ES-I3 (cell line): ENCODE measurements at regions not wholly inside any gene's neighbourhood (a gene's known extent, or its start where the extent isn't known, plus 50 kb on each side); places are given as distances from the start of the nearest gene placed in this dataset.

Experiments used
- H3K36me3 ChIP-seq: 2 replicates; pipeline ENCODE4 v1.6.1; 2013; ENCODE audit warnings: mild to moderate bottlenecking, low read length, control low read depth, moderate library complexity; ENCODE audit not compliant: insufficient read depth
- H3K4me1 ChIP-seq: 2 replicates; pipeline ENCODE4 v1.6.1; 2013; ENCODE audit warnings: mild to moderate bottlenecking, control low read depth, low read length; ENCODE audit not compliant: insufficient read depth
- H3K9ac ChIP-seq: 2 replicates; pipeline ENCODE4 v1.6.1; 2013; ENCODE audit warnings: low read depth, mild to moderate bottlenecking, low read length, moderate library complexity
- H3K9me3 ChIP-seq: 2 replicates; pipeline ENCODE4 v1.6.1; 2013; ENCODE audit warnings: mild to moderate bottlenecking, low read length, moderate library complexity; ENCODE audit not compliant: control insufficient read depth, insufficient read depth

DNA sequence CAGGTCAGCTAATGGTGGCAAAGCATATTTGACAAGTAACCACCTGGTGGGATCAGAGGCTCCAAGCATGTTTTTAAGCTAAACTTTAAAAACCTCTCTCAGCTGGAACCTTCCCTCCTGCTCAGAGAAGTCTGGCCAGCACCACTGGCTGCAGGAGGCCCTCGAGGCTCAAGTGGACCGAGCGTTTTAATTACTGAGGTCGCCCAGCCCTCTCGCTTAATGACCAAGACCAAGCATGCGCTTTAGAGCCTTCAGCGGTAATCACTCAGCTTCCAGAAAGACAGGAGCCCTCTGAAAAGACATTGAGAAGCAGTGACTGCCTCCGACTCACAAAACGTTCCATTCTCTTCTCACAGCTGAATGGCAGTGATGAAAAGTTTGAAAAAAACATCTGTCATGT, 383.4 kb upstream of the ADARB2 start:
- peaks cover 2% of the 10 kb centered on the region; the same call in 1 of the 2 replicates for H3K9me3 ChIP-seq
- H3K4me1 ChIP-seq: no peaks in the 10 kb centered on the region
- no peaks in the 10 kb centered on the region for H3K36me3 ChIP-seq
- H3K9ac ChIP-seq: no peak overlapping the region

DNA sequence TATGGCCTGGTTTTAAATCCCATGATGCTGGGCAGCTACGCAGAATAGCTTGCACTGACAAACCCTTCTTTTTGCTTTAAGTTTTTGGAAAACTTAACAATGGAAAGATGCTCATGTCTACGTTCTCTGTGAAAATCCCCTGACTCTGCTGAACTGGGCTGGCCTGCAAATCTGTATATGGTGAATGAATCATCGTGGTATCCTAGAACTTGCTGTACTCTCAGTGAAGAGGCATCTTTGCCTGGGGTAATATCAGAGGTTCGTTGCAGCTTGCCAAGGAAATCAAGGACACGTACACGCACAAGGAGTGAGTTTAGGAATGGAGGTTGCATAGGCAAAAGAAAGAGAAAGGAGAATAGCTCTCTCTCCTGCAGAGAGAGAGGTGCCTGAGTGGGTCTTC, 382.0 kb upstream of the ADARB2 start:
- Histone ChIP-seq H3K36me3 (no peaks in the 10 kb centered on the region), H3K9ac (no peak overlapping the region), H3K9me3 (peaks cover 2% of the 10 kb centered on the region; the same call in 1 of the 2 replicates), H3K4me1 (no peaks in the 10 kb centered on the region)

DNA sequence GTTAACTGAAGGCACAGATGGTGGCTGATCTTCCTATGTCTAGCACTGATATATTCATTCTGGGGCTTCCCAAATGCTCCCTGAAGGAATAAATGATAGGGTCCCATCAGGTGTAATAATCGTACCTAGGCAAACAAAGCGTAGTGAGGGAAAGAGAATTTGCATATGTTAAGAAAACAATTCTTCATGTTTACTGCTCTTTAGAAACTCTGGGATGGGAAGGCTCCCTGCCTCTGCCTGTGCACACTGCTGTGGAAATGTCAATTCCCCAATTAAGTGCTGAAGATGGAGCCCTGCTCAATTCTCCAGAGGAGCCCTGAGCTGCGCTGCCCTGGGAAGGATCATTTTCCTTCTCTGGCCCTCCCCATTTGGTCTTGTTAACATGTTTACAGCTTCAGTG, 380.9 kb upstream of the ADARB2 start:
- Histone ChIP-seq H3K4me1 (no peaks in the 10 kb centered on the region), H3K9me3 (peaks cover 2% of the 10 kb centered on the region; the same call in 1 of the 2 replicates), H3K36me3 (no peaks in the 10 kb centered on the region)

DNA sequence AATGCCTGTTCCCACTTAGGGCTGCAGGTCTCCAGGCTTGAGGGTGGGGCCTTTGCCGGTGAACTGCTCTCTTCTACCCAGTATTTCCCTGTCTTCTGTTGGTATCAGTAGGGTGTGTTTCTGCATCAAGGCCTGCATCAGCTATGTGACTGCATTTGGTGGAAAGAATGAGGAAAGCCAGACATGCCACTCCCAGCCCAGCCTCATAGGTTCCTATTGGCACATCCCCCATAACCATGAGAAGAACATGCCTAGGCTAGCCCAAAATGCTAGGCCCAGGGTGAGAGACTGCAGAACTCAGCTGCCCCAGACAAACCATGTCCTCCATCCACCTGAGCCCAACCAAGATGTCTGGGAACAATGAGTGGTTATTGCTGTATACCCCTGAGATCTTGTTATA, 380.3 kb upstream of the ADARB2 start:
- H3K36me3 ChIP-seq: no peaks in the 10 kb centered on the region

More for the DNA sequence above, 380.9 kb upstream of the ADARB2 start:
- H3K9ac ChIP-seq: no peak overlapping the region

DNA sequence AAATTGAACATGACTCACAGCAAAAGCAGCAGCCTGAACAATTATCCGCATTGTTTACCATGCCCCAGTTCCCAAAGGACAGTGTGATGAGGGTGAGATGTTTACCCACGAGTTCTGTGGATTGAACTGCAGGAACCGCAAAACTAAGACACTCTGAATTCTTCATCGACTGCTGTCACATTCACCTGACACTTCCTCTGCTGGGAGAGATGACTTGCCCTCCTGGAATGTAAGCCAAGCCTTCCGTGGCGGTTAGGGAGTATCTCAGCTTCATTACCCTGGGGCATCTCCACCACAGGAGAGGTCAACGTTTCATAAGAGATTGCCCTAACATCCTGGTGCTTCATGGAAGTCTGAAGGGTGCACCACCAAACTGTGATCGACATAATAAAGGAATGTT, 374.6 kb upstream of the ADARB2 start:
- no peaks in the 10 kb centered on the region for H3K36me3 ChIP-seq
- H3K4me1 ChIP-seq: no peaks in the 10 kb centered on the region

More for the DNA sequence above, 380.3 kb upstream of the ADARB2 start:
- peaks cover 2% of the 10 kb centered on the region; the same call in 1 of the 2 replicates for H3K9me3 ChIP-seq
- H3K4me1 ChIP-seq: no peaks in the 10 kb centered on the region
- no peak overlapping the region for H3K9ac ChIP-seq

DNA sequence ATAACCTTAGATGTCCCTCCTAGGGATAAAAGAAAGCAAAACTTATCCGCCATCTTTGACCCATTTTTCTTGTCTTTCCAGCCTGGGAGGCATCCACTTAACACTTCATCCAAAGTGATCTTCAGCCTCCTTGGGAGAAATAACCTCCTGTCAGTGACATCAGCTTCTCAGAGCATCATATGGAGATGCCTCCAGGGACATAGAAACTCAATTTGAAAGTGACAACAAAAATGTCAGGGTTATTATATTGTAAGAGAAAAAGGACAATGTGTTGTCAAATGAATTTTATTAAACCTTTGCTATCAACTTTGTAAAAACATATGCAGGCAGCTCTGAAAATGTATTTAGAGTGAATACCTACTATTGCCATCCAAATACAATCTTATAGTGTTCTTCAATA, 371.2 kb upstream of the ADARB2 start:
- no peak overlapping the region for H3K9ac ChIP-seq
- H3K4me1 ChIP-seq: no peaks in the 10 kb centered on the region
- no peaks in the 10 kb centered on the region for H3K36me3 ChIP-seq
- H3K9me3 ChIP-seq: no peaks in the 10 kb centered on the region

More for the DNA sequence above, 374.6 kb upstream of the ADARB2 start:
- Histone ChIP-seq H3K9ac (no peak overlapping the region), H3K9me3 (no peaks in the 10 kb centered on the region)

DNA sequence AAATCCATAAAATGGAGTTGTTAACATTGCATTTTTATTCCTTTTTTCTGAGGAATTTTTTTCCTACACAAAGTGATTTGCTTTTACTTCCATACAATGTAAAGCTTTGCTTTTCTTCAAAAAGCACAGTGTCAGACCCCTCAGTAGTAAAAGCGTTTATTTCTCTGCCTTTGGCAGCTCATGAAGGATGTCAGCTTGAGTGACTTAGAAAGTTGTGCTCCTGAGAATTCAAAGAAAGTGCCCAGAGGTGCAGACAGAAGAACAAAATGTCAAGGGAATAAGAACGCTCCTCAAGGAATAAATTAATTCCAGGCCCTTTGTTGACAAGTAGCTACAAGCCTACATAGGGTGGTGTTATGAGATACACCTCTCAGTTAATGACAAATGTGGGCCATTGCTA, 369.3 kb upstream of the ADARB2 start:
- Histone ChIP-seq H3K4me1 (no peaks in the 10 kb centered on the region), H3K36me3 (no peaks in the 10 kb centered on the region), H3K9me3 (no peaks in the 10 kb centered on the region), H3K9ac (no peak overlapping the region)

DNA sequence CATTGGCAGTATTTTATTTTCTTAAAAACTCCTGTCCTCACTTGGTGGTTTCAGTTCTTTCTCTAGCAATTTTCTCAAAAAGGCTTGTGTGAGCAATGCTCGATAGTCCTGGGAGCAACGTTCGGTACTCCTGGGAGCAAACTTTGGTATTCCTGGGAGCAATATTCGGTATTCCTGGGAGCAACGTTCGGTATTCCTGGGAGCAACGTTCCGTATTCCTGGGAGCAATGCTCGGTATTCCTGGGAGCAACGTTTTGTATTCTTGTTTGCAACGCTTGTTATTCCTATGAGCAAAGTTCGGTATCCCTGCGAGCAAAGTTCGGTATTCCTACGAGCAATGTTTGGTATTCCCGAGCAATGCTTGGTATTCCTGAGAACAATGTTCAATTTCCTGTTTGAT, 362.0 kb upstream of the ADARB2 start:
- Histone ChIP-seq H3K9me3 (no peaks in the 10 kb centered on the region), H3K9ac (no peak overlapping the region), H3K36me3 (no peaks in the 10 kb centered on the region)

DNA sequence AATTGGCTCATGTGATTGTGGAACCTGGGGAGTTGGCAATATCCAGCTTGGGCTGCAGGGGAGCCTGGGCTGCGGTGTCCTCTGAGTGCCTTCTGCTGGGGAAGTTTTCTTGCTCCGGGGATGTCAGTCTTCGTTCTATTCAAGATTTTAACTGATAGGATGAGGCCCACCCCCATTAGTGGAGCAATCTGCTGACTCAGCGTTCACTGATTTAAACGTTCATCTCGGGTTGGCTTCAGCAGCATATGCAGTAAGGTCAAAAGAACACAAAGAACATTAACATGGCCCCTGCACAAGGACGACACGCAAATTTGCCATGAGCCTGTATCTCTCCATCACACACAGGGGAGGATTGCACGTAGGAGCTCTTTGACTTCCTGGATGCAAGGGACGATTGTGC, 360.6 kb upstream of the ADARB2 start:
- Histone ChIP-seq H3K4me1 (no peaks in the 10 kb centered on the region), H3K36me3 (no peaks in the 10 kb centered on the region), H3K9me3 (no peaks in the 10 kb centered on the region), H3K9ac (no peak overlapping the region)

More for the DNA sequence above, 362.0 kb upstream of the ADARB2 start:
- H3K4me1 ChIP-seq: no peaks in the 10 kb centered on the region

DNA sequence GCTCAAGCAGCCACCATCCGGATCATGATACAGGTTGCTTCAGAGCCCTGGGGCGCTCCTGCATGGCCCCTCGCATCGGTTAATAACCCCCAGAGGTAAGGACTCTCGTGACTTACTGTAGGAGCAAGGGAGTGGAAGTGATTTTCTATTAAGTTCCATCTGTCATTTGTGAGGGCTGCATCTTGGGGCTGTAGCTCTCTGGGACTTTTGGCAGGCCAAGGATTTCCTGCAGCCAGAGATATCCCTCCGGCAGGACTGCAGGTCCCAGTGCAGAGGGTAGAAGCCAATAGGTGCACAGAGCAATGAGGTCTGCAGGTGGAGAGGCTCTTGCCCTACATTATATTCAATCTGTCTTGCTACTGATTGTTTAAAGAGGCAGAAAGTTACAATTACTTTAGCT, 356.8 kb upstream of the ADARB2 start:
- H3K9me3 ChIP-seq: no peaks in the 10 kb centered on the region
- no peaks in the 10 kb centered on the region for H3K36me3 ChIP-seq

DNA sequence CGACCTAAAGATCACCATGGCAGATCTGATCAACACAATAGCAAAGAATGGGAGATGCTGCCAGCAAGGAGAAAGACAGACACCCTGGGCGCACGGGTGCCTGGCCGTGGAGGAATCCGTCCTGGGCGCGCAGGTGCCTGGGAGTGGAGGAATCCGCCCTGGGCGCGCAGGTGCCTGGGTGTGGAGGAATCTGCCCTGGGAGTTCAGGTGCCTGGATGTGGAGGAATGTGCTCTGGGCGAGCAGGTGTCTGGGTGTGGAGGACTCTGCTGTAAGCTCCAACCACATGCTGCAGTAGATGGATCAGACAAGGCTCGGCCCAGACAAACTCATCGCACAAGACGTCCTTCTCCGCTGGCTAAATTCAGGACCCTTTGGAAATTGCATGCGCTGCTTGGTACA, 346.3 kb upstream of the ADARB2 start:
- Histone ChIP-seq H3K9ac (no peak overlapping the region), H3K4me1 (no peaks in the 10 kb centered on the region), H3K9me3 (no peaks in the 10 kb centered on the region), H3K36me3 (no peaks in the 10 kb centered on the region)

More for the DNA sequence above, 356.8 kb upstream of the ADARB2 start:
- Histone ChIP-seq H3K4me1 (no peaks in the 10 kb centered on the region), H3K9ac (no peak overlapping the region)

DNA sequence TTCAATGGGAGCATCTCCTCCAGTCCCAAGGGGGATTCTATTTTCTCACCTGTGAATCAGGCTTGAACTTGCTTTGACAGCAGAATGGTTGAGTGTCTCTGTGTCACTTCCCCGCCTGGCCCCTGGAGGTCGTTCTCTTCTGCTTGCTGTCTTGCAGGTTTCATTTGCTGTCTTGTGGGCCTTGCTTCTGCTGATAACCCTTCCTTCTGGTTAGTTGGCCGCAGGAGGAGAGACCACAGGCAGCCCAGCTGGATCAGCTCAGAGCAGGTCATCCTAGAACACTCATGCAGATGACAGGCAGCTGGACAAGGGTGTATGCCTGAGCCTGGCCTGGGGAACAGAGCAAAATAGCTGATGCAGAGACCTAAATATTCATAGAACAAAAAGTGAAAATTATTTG, 344.2 kb upstream of the ADARB2 start:
- H3K4me1 ChIP-seq: no peaks in the 10 kb centered on the region
- H3K9ac ChIP-seq: no peak overlapping the region
- no peaks in the 10 kb centered on the region for H3K9me3 ChIP-seq
- H3K36me3 ChIP-seq: no peaks in the 10 kb centered on the region

DNA sequence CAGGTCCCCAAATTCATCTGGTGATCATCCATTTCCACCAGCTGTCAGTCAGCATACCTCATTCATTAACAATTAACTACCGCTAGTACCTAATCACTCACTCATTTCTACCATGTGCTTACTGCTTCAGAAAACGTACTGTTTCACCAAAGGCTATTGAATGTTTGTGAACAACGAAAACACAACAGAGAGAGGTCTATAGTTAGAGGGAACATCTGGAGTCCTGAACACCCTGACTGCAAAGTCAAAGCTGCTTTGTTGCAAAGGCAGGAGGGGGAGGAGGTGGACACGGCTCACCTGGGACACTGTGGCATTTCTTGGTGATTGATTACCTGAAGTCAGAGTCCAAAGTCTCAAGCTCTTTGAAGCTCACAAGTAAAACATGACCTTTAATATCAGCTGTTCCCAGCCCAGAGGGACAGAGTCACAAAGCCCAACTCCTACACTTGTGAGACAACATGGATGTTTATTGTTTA, 342.3 kb upstream of the ADARB2 start:
- Histone ChIP-seq H3K9ac (no peak overlapping the region), H3K9me3 (no peaks in the 10 kb centered on the region), H3K36me3 (no peaks in the 10 kb centered on the region), H3K4me1 (no peaks in the 10 kb centered on the region)

DNA sequence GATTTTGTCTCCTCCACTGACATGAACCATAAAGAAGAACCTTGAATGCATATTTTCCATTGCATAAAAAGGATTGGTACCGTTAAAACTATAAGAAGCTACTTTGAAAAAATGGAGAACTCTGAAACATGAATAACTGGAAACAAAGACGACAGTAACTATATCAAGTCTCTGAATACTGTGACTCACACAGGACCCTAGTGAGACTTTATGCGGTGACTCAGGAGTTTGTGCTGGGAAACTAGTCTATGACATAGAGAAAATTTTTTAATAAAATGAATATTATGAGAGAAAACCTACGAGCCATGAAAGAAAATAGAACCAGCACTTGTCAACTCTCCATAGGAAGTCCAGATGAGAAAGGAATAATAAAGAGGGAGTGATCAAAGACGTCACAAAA, 339.9 kb upstream of the ADARB2 start:
- H3K4me1 ChIP-seq: no peaks in the 10 kb centered on the region
- no peaks in the 10 kb centered on the region for H3K9me3 ChIP-seq
- H3K9ac ChIP-seq: no peak overlapping the region
- no peaks in the 10 kb centered on the region for H3K36me3 ChIP-seq

DNA sequence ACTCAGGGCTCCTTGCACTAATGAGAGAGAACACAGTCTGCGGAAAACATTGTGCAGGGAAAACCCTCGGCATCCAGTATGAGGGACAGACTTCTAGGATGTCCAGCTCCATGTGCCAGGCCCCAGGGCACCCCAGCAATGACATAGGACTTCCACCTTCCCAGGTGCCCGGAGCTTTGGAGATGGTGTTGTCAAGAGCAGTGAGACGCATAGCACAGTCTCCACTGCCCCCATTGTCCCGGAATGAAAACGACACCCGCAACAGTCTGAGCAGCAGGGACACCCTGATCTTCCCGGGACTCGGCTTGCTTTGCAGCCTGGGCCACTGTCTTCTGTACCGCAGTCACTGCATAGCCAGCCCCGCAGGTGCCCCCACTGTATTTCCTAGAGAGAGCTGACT, 339.2 kb upstream of the ADARB2 start:
- H3K9ac ChIP-seq: no peak overlapping the region
- no peaks in the 10 kb centered on the region for H3K4me1 ChIP-seq
- H3K36me3 ChIP-seq: no peaks in the 10 kb centered on the region
- no peaks in the 10 kb centered on the region for H3K9me3 ChIP-seq

DNA sequence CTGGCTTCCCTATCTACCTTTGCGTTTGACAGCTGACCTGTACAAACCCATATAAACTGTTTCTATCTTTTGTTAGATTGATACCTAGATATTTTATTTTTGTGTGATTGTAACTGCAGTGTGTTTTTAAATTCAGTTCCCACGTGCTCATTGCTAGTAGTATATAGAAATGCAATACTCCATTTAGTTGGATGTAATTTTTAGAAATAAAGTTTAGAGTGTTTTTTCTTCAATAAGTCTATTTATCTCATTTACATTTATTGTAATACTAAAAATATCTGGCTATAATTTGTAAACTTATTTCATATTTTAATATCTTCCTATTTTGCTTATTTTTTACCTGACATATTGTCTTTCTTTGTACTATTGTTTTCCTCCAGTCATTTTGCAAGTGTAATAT, 329.7 kb upstream of the ADARB2 start:
- no peaks in the 10 kb centered on the region for H3K9me3 ChIP-seq
- H3K36me3 ChIP-seq: no peaks in the 10 kb centered on the region
- H3K9ac ChIP-seq: no peak overlapping the region
- H3K4me1 ChIP-seq: no peaks in the 10 kb centered on the region
